ENCODE measurements at regions not wholly inside any gene's neighbourhood (a gene's known extent, or its start where the extent isn't known, plus 50 kb on each side); places are given as distances from the start of the nearest gene placed in this dataset.

GRCh38 chr21:27681841-27682240, 715.0 kb upstream of the ADAMTS5 start:
- TF ChIP-seq ZFX (IDR thresholded peaks at IDR 0.05) = no peak
- TF ChIP-seq, protein P1, sequence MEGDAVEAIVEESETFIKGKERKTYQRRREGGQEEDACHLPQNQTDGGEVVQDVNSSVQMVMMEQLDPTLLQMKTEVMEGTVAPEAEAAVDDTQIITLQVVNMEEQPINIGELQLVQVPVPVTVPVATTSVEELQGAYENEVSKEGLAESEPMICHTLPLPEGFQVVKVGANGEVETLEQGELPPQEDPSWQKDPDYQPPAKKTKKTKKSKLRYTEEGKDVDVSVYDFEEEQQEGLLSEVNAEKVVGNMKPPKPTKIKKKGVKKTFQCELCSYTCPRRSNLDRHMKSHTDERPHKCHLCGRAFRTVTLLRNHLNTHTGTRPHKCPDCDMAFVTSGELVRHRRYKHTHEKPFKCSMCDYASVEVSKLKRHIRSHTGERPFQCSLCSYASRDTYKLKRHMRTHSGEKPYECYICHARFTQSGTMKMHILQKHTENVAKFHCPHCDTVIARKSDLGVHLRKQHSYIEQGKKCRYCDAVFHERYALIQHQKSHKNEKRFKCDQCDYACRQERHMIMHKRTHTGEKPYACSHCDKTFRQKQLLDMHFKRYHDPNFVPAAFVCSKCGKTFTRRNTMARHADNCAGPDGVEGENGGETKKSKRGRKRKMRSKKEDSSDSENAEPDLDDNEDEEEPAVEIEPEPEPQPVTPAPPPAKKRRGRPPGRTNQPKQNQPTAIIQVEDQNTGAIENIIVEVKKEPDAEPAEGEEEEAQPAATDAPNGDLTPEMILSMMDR (conservative IDR thresholded peaks at IDR 0.05) = no peak
- H3K27ac ChIP-seq = no peak overlapping the region

DNA sequence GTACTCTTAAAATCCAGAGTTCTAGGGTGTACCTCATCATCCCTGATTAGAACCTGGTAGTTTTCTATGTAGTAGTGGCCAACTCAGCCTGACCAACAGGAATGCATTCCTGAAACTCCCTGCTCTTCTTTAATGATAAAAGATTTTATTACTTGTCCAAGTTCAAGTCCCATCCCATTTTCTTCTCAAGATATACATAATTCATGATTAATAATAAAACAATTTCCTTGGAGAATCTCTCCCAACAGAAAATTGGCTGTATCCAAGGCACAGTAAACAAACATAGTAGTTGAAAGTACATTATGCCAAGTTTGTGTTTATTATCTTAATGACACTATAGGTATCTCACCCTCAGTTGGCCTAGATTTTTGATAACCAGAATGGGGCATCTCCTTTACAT, 714.1 kb upstream of the ADAMTS5 start:
- no peak overlapping the region for H3K27ac ChIP-seq
- no peak for TF ChIP-seq ZFX (IDR thresholded peaks at IDR 0.05)
- TF ChIP-seq, protein P1 (conservative IDR thresholded peaks at IDR 0.05) = no peak

GRCh38 chr21:27680181-27680580, 713.3 kb upstream of the ADAMTS5 start:
- H3K27ac ChIP-seq = peak overlapping the region; percentile 64; the same call in 1 of the 2 replicates
- no peak for TF ChIP-seq ZFX (IDR thresholded peaks at IDR 0.05)
- TF ChIP-seq, protein P1 (conservative IDR thresholded peaks at IDR 0.05) = no peak

DNA sequence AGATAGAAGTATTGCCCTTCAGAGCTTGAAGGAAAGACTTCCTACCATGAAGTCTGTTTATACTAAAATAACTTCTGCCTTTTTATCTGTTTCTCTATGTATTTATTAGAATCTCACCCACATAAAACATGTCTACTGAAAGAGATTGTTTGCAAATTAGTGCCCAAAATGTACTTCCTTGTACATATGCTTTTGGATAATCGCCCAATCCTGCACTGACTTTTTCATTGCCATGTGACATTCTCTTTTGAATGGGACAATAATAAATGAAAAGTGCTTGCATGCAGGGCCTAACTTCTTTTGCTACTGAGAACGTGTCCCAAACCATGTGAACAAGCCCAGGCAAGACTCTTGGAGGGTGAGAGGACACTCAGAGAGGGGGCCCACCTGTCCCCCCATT, 711.6 kb upstream of the ADAMTS5 start:
- H3K27ac ChIP-seq = peak overlapping the region; percentile 57; the same call in 1 of the 2 replicates
- TF ChIP-seq, protein P1 (conservative IDR thresholded peaks at IDR 0.05) = no peak
- 0 out of 2 replicates have a peak, but pooled peaks have one; percentile 16 for TF ChIP-seq ZFX (IDR thresholded peaks at IDR 0.05)

DNA sequence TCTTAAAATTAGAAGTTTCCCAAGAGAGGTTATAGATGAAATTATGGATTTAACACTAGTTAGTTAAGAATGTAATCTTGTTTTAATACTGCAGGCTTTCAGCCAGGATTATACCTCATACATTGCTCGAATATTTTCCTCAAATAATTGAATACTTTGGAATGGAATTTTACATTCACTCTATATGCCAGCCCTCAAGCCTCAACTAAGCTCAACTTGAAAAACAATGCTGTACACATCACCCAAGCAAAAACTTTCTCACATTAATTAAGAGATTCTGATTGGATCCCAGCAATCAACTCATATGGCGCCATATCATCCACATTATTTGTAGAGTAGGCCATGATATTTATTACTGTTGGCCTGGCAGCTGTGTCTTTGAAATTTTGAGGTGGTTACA, 710.7 kb upstream of the ADAMTS5 start:
- no peak overlapping the region for H3K27ac ChIP-seq
- TF ChIP-seq, protein P1 (conservative IDR thresholded peaks at IDR 0.05) = no peak
- no peak for TF ChIP-seq ZFX (IDR thresholded peaks at IDR 0.05)

DNA sequence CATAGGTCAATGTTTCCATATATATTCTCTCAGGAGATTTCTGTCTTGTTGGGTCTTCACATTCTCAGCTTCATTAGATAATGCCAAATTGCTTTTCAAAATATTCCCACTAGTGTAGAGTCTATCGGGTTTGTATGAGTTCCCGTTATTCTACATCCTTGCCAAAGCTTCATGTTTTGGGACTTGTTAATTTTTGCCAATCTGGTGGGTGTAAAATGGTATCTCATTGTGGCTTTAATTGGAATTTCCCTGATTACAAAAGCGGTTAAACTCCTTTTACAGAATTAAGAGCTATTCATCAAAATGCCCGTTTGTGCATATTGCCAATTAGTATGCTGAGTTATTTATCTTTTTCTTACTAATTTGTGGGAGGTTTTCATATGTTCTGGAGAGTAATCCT, 708.4 kb upstream of the ADAMTS5 start:
- TF ChIP-seq, protein P1 (conservative IDR thresholded peaks at IDR 0.05) = no peak
- TF ChIP-seq ZFX (IDR thresholded peaks at IDR 0.05) = no peak

DNA sequence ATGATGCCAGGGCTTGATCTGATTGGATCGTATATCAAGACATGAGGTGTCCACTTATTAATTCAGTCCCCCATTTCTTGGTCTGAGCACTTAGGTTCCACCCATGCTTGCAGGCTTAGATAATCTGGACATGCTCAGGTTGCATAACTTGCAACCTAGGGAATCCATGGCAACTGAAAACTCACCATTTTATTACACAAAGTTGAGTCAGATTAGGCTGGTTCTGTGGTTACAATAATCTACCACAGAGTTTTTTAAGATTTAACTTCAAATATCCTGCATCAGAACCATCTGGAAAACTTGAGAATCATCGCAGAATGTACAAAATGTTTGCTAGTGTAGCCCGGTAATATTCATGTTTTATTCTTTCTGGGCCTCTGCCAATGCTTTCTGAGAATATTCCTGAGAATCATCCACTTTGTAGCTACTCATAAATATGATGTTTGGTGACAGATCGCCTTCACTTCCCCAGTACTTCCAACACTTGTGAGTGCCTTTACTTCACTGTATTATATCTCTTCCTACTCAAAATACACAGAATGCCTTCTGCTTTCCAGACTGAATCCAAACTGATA, 707.2 kb upstream of the ADAMTS5 start:
- no peak overlapping the region for H3K27ac ChIP-seq
- TF ChIP-seq ZFX (IDR thresholded peaks at IDR 0.05) = no peak
- TF ChIP-seq, protein P1 (conservative IDR thresholded peaks at IDR 0.05) = no peak

More for the DNA sequence above, 708.4 kb upstream of the ADAMTS5 start:
- no peak overlapping the region for H3K27ac ChIP-seq
